Ectodermal cell (in vitro differentiated cells): ENCODE measurements at regions not wholly inside any gene's neighbourhood (a gene's known extent, or its start where the extent isn't known, plus 50 kb on each side); places are given as distances from the start of the nearest gene placed in this dataset.

ENCODE experiments used
- H3K27ac ChIP-seq: 2 replicates; pipeline ENCODE4 v1.7.0; 2013; ENCODE audit warnings: mild to moderate bottlenecking, low read depth, low read length; ENCODE audit not compliant: insufficient read depth, poor library complexity, severe bottlenecking
- H3K27me3 ChIP-seq: 2 replicates; pipeline ENCODE4 v1.7.0; 2013; ENCODE audit warnings: mild to moderate bottlenecking, low read length; ENCODE audit not compliant: insufficient read depth, control insufficient read depth, poor library complexity, severe bottlenecking
- H3K36me3 ChIP-seq: one replicate; pipeline ENCODE4 v1.7.0; 2013; ENCODE audit warnings: low read length; ENCODE audit not compliant: control insufficient read depth, insufficient read depth
- H3K4me1 ChIP-seq: one replicate; pipeline ENCODE4 v1.7.0; 2013; ENCODE audit warnings: low read length; ENCODE audit not compliant: control insufficient read depth, insufficient read depth
- H3K4me3 ChIP-seq: 2 replicates; pipeline ENCODE4 v1.7.0; 2013; ENCODE audit warnings: low read depth, low read length, control low read depth; ENCODE audit not compliant: insufficient read depth
- H3K9me3 ChIP-seq: 2 replicates; pipeline ENCODE4 v1.7.0; 2013; ENCODE audit warnings: mild to moderate bottlenecking, low read length, moderate library complexity; ENCODE audit not compliant: control insufficient read depth
- WGBS, 2 experiments: methylation state at CpG; one replicate each; pipeline ENCODE4 v1.1.7; 2013; ENCODE audit warnings: missing lambda C conversion rate in 2 of 2; 5-methylcytosine and 5-hydroxymethylcytosine counted together

- H3K27ac ChIP-seq = peak overlapping the region; percentile 45
- peaks cover 7% of the 10 kb centered on the region for H3K36me3 ChIP-seq
- H3K4me3 ChIP-seq = no peak overlapping the region
- peaks cover 5% of the 10 kb centered on the region for H3K4me1 ChIP-seq
- H3K9me3 ChIP-seq = no peaks in the 10 kb centered on the region
- WGBS, 2 experiments = 34 to 37% methylated on average over 4 of the region's 4 CpGs
- no peaks in the 10 kb centered on the region for H3K27me3 ChIP-seq
Measured at GRCh38 chr12:125262851-125263250, 197.6 kb downstream of the AACS start.

GRCh38 chr12:125263385-125263784 is 198.2 kb downstream of the AACS start:
- Histone ChIP-seq H3K9me3 (no peaks in the 10 kb centered on the region), H3K4me1 (peaks cover 5% of the 10 kb centered on the region), H3K4me3 (no peak overlapping the region), H3K36me3 (peaks cover 7% of the 10 kb centered on the region), H3K27me3 (no peaks in the 10 kb centered on the region), H3K27ac (peak overlapping the region; percentile 20)
- 95% methylated on average over 8 of the region's 8 CpGs for WGBS, 2 experiments

DNA sequence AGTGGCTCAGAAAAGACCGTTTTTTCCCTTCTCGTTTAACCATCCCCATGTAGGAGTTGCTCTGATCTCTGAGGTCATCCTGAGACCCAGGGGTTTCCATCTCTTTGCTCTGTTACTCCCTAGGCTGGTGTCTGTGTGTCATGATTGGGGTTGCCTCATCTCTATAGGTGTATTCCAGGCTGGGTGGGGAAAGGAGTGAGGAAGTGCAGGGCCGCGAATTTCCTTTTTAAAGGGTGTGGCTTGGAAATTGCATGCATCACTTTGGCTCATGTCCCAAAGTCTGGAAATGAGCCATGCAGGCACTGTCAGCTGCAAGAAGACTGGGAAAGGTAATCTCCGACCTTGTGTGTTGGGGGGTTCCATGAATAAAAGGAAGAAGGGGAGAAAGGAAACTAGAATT is 201.9 kb downstream of the AACS start:
- 95% methylated on average over 5 of the region's 5 CpGs for WGBS, 2 experiments
- H3K27ac ChIP-seq = no peak overlapping the region
- peaks cover 7% of the 10 kb centered on the region for H3K36me3 ChIP-seq
- H3K9me3 ChIP-seq = no peaks in the 10 kb centered on the region
- no peaks in the 10 kb centered on the region for H3K27me3 ChIP-seq
- no peak overlapping the region for H3K4me3 ChIP-seq
- H3K4me1 ChIP-seq = peaks cover 8% of the 10 kb centered on the region

GRCh38 chr12:125269276-125269675 is 204.0 kb downstream of the AACS start:
- H3K4me3 ChIP-seq = no peak overlapping the region
- no peak overlapping the region for H3K27ac ChIP-seq
- H3K4me1 ChIP-seq = peaks cover 4% of the 10 kb centered on the region
- 90 to 93% methylated on average over 5 of the region's 5 CpGs for WGBS, 2 experiments
- no peaks in the 10 kb centered on the region for H3K27me3 ChIP-seq
- H3K9me3 ChIP-seq = no peaks in the 10 kb centered on the region
- no peaks in the 10 kb centered on the region for H3K36me3 ChIP-seq

DNA sequence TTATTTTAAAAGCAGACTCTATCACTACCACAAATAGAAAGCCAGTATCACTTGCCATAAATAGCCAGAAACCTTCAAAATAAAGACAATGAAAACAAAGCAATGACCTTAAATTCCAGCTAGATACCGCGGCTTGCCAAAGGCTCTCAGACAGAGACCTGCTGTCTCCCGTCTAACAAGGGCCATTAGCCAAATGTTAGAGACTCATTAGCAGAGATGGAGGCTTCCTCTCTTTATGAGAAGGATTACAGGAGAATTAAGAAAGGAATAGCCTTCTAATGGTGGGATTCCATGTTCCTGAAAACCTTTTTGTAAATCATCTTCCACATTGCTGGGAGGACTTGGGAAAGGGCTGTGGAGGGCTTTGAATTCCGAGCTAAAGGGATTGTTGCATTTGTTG is 206.7 kb downstream of the AACS start:
- no peak overlapping the region for H3K4me3 ChIP-seq
- H3K27ac ChIP-seq = no peak overlapping the region
- no peaks in the 10 kb centered on the region for H3K36me3 ChIP-seq
- H3K4me1 ChIP-seq = peaks cover 4% of the 10 kb centered on the region
- WGBS, 2 experiments = 75 to 83% methylated on average over 4 of the region's 4 CpGs
- no peaks in the 10 kb centered on the region for H3K27me3 ChIP-seq
- no peaks in the 10 kb centered on the region for H3K9me3 ChIP-seq

- no peaks in the 10 kb centered on the region for H3K36me3 ChIP-seq
- H3K4me3 ChIP-seq = no peak overlapping the region
- H3K27ac ChIP-seq = no peak overlapping the region
- no peaks in the 10 kb centered on the region for H3K9me3 ChIP-seq
- H3K27me3 ChIP-seq = no peaks in the 10 kb centered on the region
- 88 to 92% methylated on average over 14 of the region's 14 CpGs for WGBS, 2 experiments
- H3K4me1 ChIP-seq = peaks cover 4% of the 10 kb centered on the region
Measured at GRCh38 chr12:125272383-125272933, 207.2 kb downstream of the AACS start.

- Histone ChIP-seq H3K27me3 (no peaks in the 10 kb centered on the region), H3K4me3 (no peak overlapping the region), H3K4me1 (peaks cover 13% of the 10 kb centered on the region), H3K9me3 (no peaks in the 10 kb centered on the region), H3K36me3 (no peaks in the 10 kb centered on the region), H3K27ac (no peak overlapping the region)
- WGBS, 2 experiments = 94 to 95% methylated on average over 10 of the region's 10 CpGs
Measured at GRCh38 chr12:125276567-125276966, 211.3 kb downstream of the AACS start.

- Histone ChIP-seq H3K9me3 (no peaks in the 10 kb centered on the region), H3K27me3 (no peaks in the 10 kb centered on the region), H3K4me3 (peak overlapping the region; percentile 18), H3K27ac (peak overlapping the region; percentile 66), H3K36me3 (no peaks in the 10 kb centered on the region), H3K4me1 (peaks cover 8% of the 10 kb centered on the region)
- 14 to 16% methylated on average over 20 of the region's 20 CpGs for WGBS, 2 experiments
Measured at GRCh38 chr12:125280482-125281377, 215.5 kb downstream of the AACS start.

GRCh38 chr12:125282921-125283320 is 217.7 kb downstream of the AACS start:
- no peaks in the 10 kb centered on the region for H3K9me3 ChIP-seq
- WGBS, 2 experiments = 94 to 95% methylated on average over 7 of the region's 7 CpGs
- H3K4me1 ChIP-seq = peaks cover 8% of the 10 kb centered on the region
- H3K27me3 ChIP-seq = no peaks in the 10 kb centered on the region
- H3K27ac ChIP-seq = no peak overlapping the region
- H3K36me3 ChIP-seq = no peaks in the 10 kb centered on the region
- H3K4me3 ChIP-seq = no peak overlapping the region

GRCh38 chr12:125283521-125283920 is 218.3 kb downstream of the AACS start:
- WGBS, 2 experiments = 93 to 94% methylated on average over 9 of the region's 9 CpGs
- Histone ChIP-seq H3K4me3 (no peak overlapping the region), H3K27me3 (no peaks in the 10 kb centered on the region), H3K27ac (no peak overlapping the region), H3K9me3 (no peaks in the 10 kb centered on the region), H3K4me1 (peaks cover 8% of the 10 kb centered on the region), H3K36me3 (no peaks in the 10 kb centered on the region)
